Gastroesophageal sphincter (tissue), 4 donors: ENCODE measurements at regions not wholly inside any gene's neighbourhood (a gene's known extent, or its start where the extent isn't known, plus 50 kb on each side); places are given as distances from the start of the nearest gene placed in this dataset.
"Not testable (repeated sequence)": the region's sequence is repeated elsewhere in the genome, so short reads cannot be mapped to it uniquely, and the experiment has no call there.

Experiments
- ATAC-seq: fragments of 150-250 bp; one replicate; pipeline ENCODE4 v1.9.1; 2016; ENCODE audit warnings: mild to moderate bottlenecking, moderate library complexity
- H3K27ac ChIP-seq, 4 donors: fragments of 200-600 bp; sonication (generic) in 3 of 4; 1 replicate in 3 of 4; 2 replicates in 1 of 4; pipeline ENCODE4 v1.5.1; 2016 to 2019
- H3K27me3 ChIP-seq: fragments of 200-600 bp; sonication (generic); one replicate; pipeline ENCODE4 v1.5.1; 2019
- H3K36me3 ChIP-seq, 2 donors: fragments of 200-600 bp; sonication (generic); one replicate each; pipeline ENCODE4 v1.5.1; 2019; ENCODE audit warnings: control low read depth in 1 of 2
- H3K4me1 ChIP-seq, 3 donors: fragments of 200-600 bp; sonication (generic); 1 replicate in 2 of 3; 2 replicates in 1 of 3; pipeline ENCODE4 v1.5.1; 2016 to 2019; ENCODE audit warnings: control low read depth in 2 of 3
- H3K4me3 ChIP-seq, 2 donors: fragments of 200-600 bp; sonication (generic); one replicate each; pipeline ENCODE4 v1.5.1; 2019; ENCODE audit warnings: mild to moderate bottlenecking in 1 of 2, moderate library complexity in 1 of 2
- H3K9me3 ChIP-seq, 3 donors: fragments of 200-600 bp; sonication (generic); one replicate each; pipeline ENCODE4 v1.5.1; 2017 to 2019; ENCODE audit warnings: control low read depth in 2 of 3
- EP300 ChIP-seq: sonication (generic); formaldehyde crosslinking; IDR thresholded peaks from one replicate; pipeline ENCODE4 v1.6.1; 2017; ENCODE audit warnings: antibody characterized with exemption, mild to moderate bottlenecking
- POLR2A ChIP-seq, 2 donors: fragments of 450-650 bp; IDR thresholded peaks; one replicate each; pipeline ENCODE4 v1.6.1; 2017; ENCODE audit warnings: antibody characterized with exemption in 2 of 2, mild to moderate bottlenecking in 2 of 2, moderate library complexity in 1 of 2
- POLR2AphosphoS5 ChIP-seq: sonication (generic); formaldehyde crosslinking; IDR thresholded peaks from one replicate; pipeline ENCODE4 v1.6.1; 2017; ENCODE audit warnings: antibody characterized with exemption
- WGBS, 2 donors: methylation state at CpG; one replicate each; pipeline ENCODE4 v1.1.5; 2018; ENCODE audit warnings: low coverage in 1 of 2; 5-methylcytosine and 5-hydroxymethylcytosine counted together
- TF ChIP-seq, protein P1 (sequence below), 4 experiments: fragments of 200-600 bp in 2 of 4; fragments of 450-650 bp in 2 of 4; sonication (generic) in 1 of 4; IDR thresholded peaks; one replicate each; pipeline ENCODE4 v1.5.1; 2017 to 2019; ENCODE audit warnings: antibody characterized with exemption in 4 of 4, mild to moderate bottlenecking in 2 of 4, moderate library complexity in 2 of 4

DNA sequence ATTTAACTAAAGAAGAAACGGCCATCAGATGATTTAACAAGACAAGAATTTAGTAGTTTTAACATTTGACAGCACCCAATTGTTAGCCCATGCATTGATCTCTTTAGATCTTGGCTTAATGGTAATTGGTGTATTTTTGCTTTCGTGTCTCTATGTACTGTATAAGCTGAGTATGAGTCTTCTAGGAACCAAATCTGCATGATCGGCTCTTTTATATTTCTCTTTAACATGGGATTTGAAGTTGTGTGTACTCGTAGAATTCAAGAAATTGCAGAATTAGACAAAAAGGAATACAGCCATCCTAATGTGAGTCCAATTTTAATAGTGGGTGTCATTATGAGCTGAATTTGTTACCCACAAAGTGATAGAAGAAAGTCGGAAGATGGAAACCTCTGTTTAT is 438.9 kb upstream of the WWC1 start:
- no peaks in the 10 kb centered on the region for H3K36me3 ChIP-seq
- H3K27ac ChIP-seq, result no peak overlapping the region
- no peaks in the 10 kb centered on the region for H3K27me3 ChIP-seq
- no peak for ATAC-seq
- no peak overlapping the region for H3K4me3 ChIP-seq
- TF ChIP-seq, protein P1, sequence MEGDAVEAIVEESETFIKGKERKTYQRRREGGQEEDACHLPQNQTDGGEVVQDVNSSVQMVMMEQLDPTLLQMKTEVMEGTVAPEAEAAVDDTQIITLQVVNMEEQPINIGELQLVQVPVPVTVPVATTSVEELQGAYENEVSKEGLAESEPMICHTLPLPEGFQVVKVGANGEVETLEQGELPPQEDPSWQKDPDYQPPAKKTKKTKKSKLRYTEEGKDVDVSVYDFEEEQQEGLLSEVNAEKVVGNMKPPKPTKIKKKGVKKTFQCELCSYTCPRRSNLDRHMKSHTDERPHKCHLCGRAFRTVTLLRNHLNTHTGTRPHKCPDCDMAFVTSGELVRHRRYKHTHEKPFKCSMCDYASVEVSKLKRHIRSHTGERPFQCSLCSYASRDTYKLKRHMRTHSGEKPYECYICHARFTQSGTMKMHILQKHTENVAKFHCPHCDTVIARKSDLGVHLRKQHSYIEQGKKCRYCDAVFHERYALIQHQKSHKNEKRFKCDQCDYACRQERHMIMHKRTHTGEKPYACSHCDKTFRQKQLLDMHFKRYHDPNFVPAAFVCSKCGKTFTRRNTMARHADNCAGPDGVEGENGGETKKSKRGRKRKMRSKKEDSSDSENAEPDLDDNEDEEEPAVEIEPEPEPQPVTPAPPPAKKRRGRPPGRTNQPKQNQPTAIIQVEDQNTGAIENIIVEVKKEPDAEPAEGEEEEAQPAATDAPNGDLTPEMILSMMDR (IDR thresholded peaks at IDR 0.05), result no peak
- TF ChIP-seq POLR2AphosphoS5, result no peak
- TF ChIP-seq EP300, result no peak
- TF ChIP-seq POLR2A (IDR thresholded peaks at IDR 0.05), result no peak
- H3K9me3 ChIP-seq, result no peaks in the 10 kb centered on the region
- 89 to 94% methylated on average over 3 to 5 of the region's 5 CpGs for WGBS, 2 donors
- no peaks in the 10 kb centered on the region for H3K4me1 ChIP-seq

- Histone ChIP-seq H3K27ac (peak overlapping the region in 1 of 4 donors; percentile 1), H3K4me3 (no peak overlapping the region), H3K36me3 (no peaks in the 10 kb centered on the region), H3K9me3 (no peaks in the 10 kb centered on the region), H3K4me1 (no peaks in the 10 kb centered on the region), H3K27me3 (no peaks in the 10 kb centered on the region)
- 9 to 20% methylated on average over 4 of the region's 4 CpGs for WGBS, 2 donors
- ATAC-seq, result no peak
- TF ChIP-seq POLR2AphosphoS5 (peak; percentile 84), POLR2A (IDR thresholded peaks at IDR 0.05) (no peak), EP300 (no peak)
Measured at GRCh38 chr5:167853421-167853820, 438.0 kb upstream of the WWC1 start.

GRCh38 chr5:167855818-167856217 is 435.6 kb upstream of the WWC1 start:
- no peaks in the 10 kb centered on the region for H3K9me3 ChIP-seq
- TF ChIP-seq POLR2AphosphoS5, result no peak
- no peak for TF ChIP-seq EP300
- TF ChIP-seq, protein P1 (IDR thresholded peaks at IDR 0.05), result no peak
- TF ChIP-seq POLR2A (IDR thresholded peaks at IDR 0.05), result no peak
- 29 to 80% methylated on average over 2 of the region's 3 CpGs for WGBS, 2 donors
- H3K27me3 ChIP-seq, result no peaks in the 10 kb centered on the region
- no peaks in the 10 kb centered on the region for H3K4me1 ChIP-seq
- ATAC-seq, result no peak
- H3K27ac ChIP-seq, result no peak overlapping the region
- H3K4me3 ChIP-seq, result no peak overlapping the region
- H3K36me3 ChIP-seq, result no peaks in the 10 kb centered on the region

DNA sequence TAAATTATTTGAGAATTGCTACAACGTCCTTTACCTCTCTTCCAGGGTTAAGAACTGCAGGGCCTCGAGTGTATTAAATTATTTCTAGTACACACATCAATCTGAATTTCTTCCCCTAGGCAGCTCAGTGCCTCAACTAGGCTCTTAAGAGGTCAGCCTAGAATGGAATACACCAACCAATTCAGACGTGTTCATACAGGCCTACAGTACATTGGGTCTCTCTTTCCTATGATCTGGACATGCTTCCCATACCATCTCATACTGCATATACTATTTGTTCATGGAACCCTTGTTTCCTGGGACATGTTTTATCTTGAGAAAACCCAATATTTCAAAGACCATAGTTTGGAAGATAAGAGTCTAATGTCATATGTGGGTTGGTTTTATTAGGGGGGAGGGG is 434.1 kb upstream of the WWC1 start:
- TF ChIP-seq POLR2A (IDR thresholded peaks at IDR 0.05), result no peak
- TF ChIP-seq, protein P1 (IDR thresholded peaks at IDR 0.05), result no peak
- no peak for TF ChIP-seq EP300
- TF ChIP-seq POLR2AphosphoS5, result no peak
- Histone ChIP-seq H3K27ac (no peak overlapping the region), H3K4me3 (no peak overlapping the region), H3K9me3 (no peaks in the 10 kb centered on the region), H3K27me3 (no peaks in the 10 kb centered on the region), H3K4me1 (no peaks in the 10 kb centered on the region), H3K36me3 (no peaks in the 10 kb centered on the region)
- 74 to 87% methylated on average over 2 to 3 of the region's 3 CpGs for WGBS, 2 donors
- no peak for ATAC-seq

- ATAC-seq, result not testable (repeated sequence)
Measured at GRCh38 chr5:167858186-167858855, 433.1 kb upstream of the WWC1 start.

GRCh38 chr5:167861129-167861927 is 430.1 kb upstream of the WWC1 start:
- Histone ChIP-seq H3K27me3 (no peaks in the 10 kb centered on the region), H3K4me1 (no peaks in the 10 kb centered on the region), H3K9me3 (no peaks in the 10 kb centered on the region), H3K27ac (no peak overlapping the region), H3K4me3 (no peak overlapping the region), H3K36me3 (no peaks in the 10 kb centered on the region)
- TF ChIP-seq POLR2AphosphoS5 (no peak), EP300 (no peak), POLR2A (IDR thresholded peaks at IDR 0.05) (no peak)
- TF ChIP-seq, protein P1 (IDR thresholded peaks at IDR 0.05), result no peak
- 37 to 43% methylated on average over 8 to 11 of the region's 15 CpGs for WGBS, 2 donors
- ATAC-seq, result no peak

More at GRCh38 chr5:167858186-167858855, 433.1 kb upstream of the WWC1 start:
- not testable (repeated sequence) for H3K36me3 ChIP-seq, H3K9me3 ChIP-seq, H3K4me1 ChIP-seq, H3K27me3 ChIP-seq, H3K4me3 ChIP-seq, H3K27ac ChIP-seq
- 83 to 90% methylated on average over 1 to 5 of the region's 50 CpGs for WGBS, 2 donors
